ENCODE measurements at regions not wholly inside any gene's neighbourhood (a gene's known extent, or its start where the extent isn't known, plus 50 kb on each side); places are given as distances from the start of the nearest gene placed in this dataset.
"Not testable (repeated sequence)": the region's sequence is repeated elsewhere in the genome, so short reads cannot be mapped to it uniquely, and the experiment has no call there.

- Histone ChIP-seq H3K4me1 (ENCODE audit: control insufficient read depth in 1 of 2, extremely low read depth in 1 of 2, insufficient read depth in 2 of 2, low read length in 2 of 2) (no peaks in the 10 kb centered on the region), H3K9me3 (no peaks in the 10 kb centered on the region), H3K27me3 (replicated peaks in 1 of 2; ENCODE audit: control insufficient read depth in 2 of 2, extremely low read depth in 1 of 2, insufficient read depth in 2 of 2, low read length in 1 of 2) (no peaks in the 10 kb centered on the region), H3K4me3 (ENCODE audit: control insufficient read depth in 1 of 2, extremely low read depth in 1 of 2, low read length in 1 of 2) (no peak overlapping the region), H3K36me3 (ENCODE audit: control insufficient read depth in 2 of 2, extremely low read depth in 1 of 2, insufficient read depth in 1 of 2, low read length in 1 of 2) (no peaks in the 10 kb centered on the region), H3K27ac (ENCODE audit: low read length) (no peak overlapping the region)
- ATAC-seq (replicated peaks in 1 of 4) (no peak), DNase-seq (no peak)
- Mint-ChIP-seq H3K36me3 (no peaks in the 10 kb centered on the region), H3K4me3 (no peak overlapping the region), H3K9me3 (peaks cover 9 to 18% (median 14%) of the 10 kb centered on the region in 3 donors), H3K27ac (no peak overlapping the region), H3K4me1 (no peaks in the 10 kb centered on the region), H3K27me3 (no peaks in the 10 kb centered on the region)
- POLR2A ChIA-PET: no interaction called here
- WGBS (ENCODE audit: insufficient coverage): 100% methylated on average over 1 of the region's 4 CpGs
- CTCF ChIA-PET: interaction anchor here in 1 of 2 donors (0.6 kb wide), 1 partner anchor 15 kb away, joined by 3 read pairs; no protein-coding TSS in a partner anchor
Observed at GRCh38 chr5:25701936-25702335, 1057.2 kb upstream of the CDH10 start.

- H3K27ac ChIP-seq (ENCODE audit: low read length): no peak overlapping the region
- H3K4me1 ChIP-seq (ENCODE audit: control insufficient read depth in 1 of 2, extremely low read depth in 1 of 2, insufficient read depth in 2 of 2, low read length in 2 of 2): no peaks in the 10 kb centered on the region
- no peak overlapping the region for H3K4me3 ChIP-seq (ENCODE audit: control insufficient read depth in 1 of 2, extremely low read depth in 1 of 2, low read length in 1 of 2)
- no peak for DNase-seq
- H3K27ac Mint-ChIP-seq: no peak overlapping the region
- POLR2A ChIA-PET: no interaction called here
- no CpG with 5 or more reads among the region's 1 CpG for WGBS (ENCODE audit: insufficient coverage)
- no peaks in the 10 kb centered on the region for H3K36me3 ChIP-seq (ENCODE audit: control insufficient read depth in 2 of 2, extremely low read depth in 1 of 2, insufficient read depth in 1 of 2, low read length in 1 of 2)
- no peaks in the 10 kb centered on the region for H3K36me3 Mint-ChIP-seq
- H3K4me1 Mint-ChIP-seq: no peaks in the 10 kb centered on the region
- ATAC-seq (replicated peaks in 1 of 4): no peak
- H3K27me3 Mint-ChIP-seq: no peaks in the 10 kb centered on the region
- no peaks in the 10 kb centered on the region for H3K27me3 ChIP-seq (replicated peaks in 1 of 2; ENCODE audit: control insufficient read depth in 2 of 2, extremely low read depth in 1 of 2, insufficient read depth in 2 of 2, low read length in 1 of 2)
- no peaks in the 10 kb centered on the region for H3K9me3 ChIP-seq
- no peak overlapping the region for H3K4me3 Mint-ChIP-seq
- peaks cover 3 to 8% (median 4%) of the 10 kb centered on the region in 3 donors for H3K9me3 Mint-ChIP-seq
- CTCF ChIA-PET: no interaction called here
Observed at GRCh38 chr5:25694801-25695200, 1050.0 kb upstream of the CDH10 start.

- H3K4me1 ChIP-seq (ENCODE audit: control insufficient read depth in 1 of 2, extremely low read depth in 1 of 2, insufficient read depth in 2 of 2, low read length in 2 of 2): no peaks in the 10 kb centered on the region
Observed at GRCh38 chr5:25688156-25688555, 1043.4 kb upstream of the CDH10 start.

GRCh38 chr5:25669645-25670401 lies 1025.0 kb upstream of the CDH10 start:
- DNase-seq: no peak
- Histone ChIP-seq H3K36me3 (ENCODE audit: control insufficient read depth in 2 of 2, extremely low read depth in 1 of 2, insufficient read depth in 1 of 2, low read length in 1 of 2) (no peaks in the 10 kb centered on the region), H3K27me3 (replicated peaks in 1 of 2; ENCODE audit: control insufficient read depth in 2 of 2, extremely low read depth in 1 of 2, insufficient read depth in 2 of 2, low read length in 1 of 2) (no peaks in the 10 kb centered on the region), H3K4me3 (ENCODE audit: control insufficient read depth in 1 of 2, extremely low read depth in 1 of 2, low read length in 1 of 2) (no peak overlapping the region), H3K9me3 (no peaks in the 10 kb centered on the region), H3K4me1 (ENCODE audit: control insufficient read depth in 1 of 2, extremely low read depth in 1 of 2, insufficient read depth in 2 of 2, low read length in 2 of 2) (no peaks in the 10 kb centered on the region), H3K27ac (ENCODE audit: low read length) (no peak overlapping the region)
- Mint-ChIP-seq H3K4me1 (no peaks in the 10 kb centered on the region), H3K27ac (no peak overlapping the region), H3K36me3 (no peaks in the 10 kb centered on the region), H3K4me3 (no peak overlapping the region), H3K27me3 (no peaks in the 10 kb centered on the region), H3K9me3 (peaks cover 9 to 55% (median 11%) of the 10 kb centered on the region in 3 donors)
- CTCF ChIA-PET: no interaction called here
- no CpG with 5 or more reads among the region's 1 CpG for WGBS (ENCODE audit: insufficient coverage)
- no peak for ATAC-seq (replicated peaks in 1 of 4)
- POLR2A ChIA-PET: interaction anchor here in 1 of 2 donors (0.5 kb wide), 1 partner anchor 14 kb away, joined by 5 read pairs; no protein-coding TSS in a partner anchor

More at GRCh38 chr5:25688156-25688555, 1043.4 kb upstream of the CDH10 start:
- H3K36me3 Mint-ChIP-seq: no peaks in the 10 kb centered on the region
- no CpG with 5 or more reads among the region's 3 CpGs for WGBS (ENCODE audit: insufficient coverage)
- peaks cover 5% of the 10 kb centered on the region for H3K9me3 ChIP-seq
- DNase-seq (no peak), ATAC-seq (replicated peaks in 1 of 4) (no peak)
- no peaks in the 10 kb centered on the region for H3K27me3 Mint-ChIP-seq
- no peak overlapping the region for H3K4me3 ChIP-seq (ENCODE audit: control insufficient read depth in 1 of 2, extremely low read depth in 1 of 2, low read length in 1 of 2)
- no peaks in the 10 kb centered on the region for H3K36me3 ChIP-seq (ENCODE audit: control insufficient read depth in 2 of 2, extremely low read depth in 1 of 2, insufficient read depth in 1 of 2, low read length in 1 of 2)
- CTCF ChIA-PET: no interaction called here
- H3K27ac ChIP-seq (ENCODE audit: low read length): no peak overlapping the region
- H3K27me3 ChIP-seq (replicated peaks in 1 of 2; ENCODE audit: control insufficient read depth in 2 of 2, extremely low read depth in 1 of 2, insufficient read depth in 2 of 2, low read length in 1 of 2): no peaks in the 10 kb centered on the region
- H3K27ac Mint-ChIP-seq: no peak overlapping the region
- H3K4me1 Mint-ChIP-seq: no peaks in the 10 kb centered on the region
- peaks cover 0 to 15% (median 12%) of the 10 kb centered on the region in 3 donors for H3K9me3 Mint-ChIP-seq
- H3K4me3 Mint-ChIP-seq: no peak overlapping the region
- POLR2A ChIA-PET: no interaction called here

DNA sequence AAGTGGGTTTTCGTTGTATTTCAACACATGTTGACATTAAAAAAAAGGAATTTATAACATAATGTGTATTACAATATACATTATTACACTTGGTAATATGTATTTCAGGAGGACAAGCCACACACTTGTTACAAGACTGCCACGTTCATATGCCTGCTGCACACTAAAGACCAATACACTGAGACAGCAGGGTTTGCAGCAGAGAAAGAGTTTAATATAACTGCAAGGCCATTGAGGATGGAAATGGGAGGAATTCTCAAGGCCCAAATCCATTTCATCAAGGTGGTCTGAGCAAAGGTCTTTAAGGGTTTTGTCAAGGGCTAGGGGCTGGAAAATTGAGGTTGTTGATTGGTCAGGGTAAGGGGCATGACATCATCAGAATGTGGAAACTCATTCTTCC lies 1017.8 kb upstream of the CDH10 start:
- no peak overlapping the region for H3K4me3 Mint-ChIP-seq
- H3K4me1 ChIP-seq (ENCODE audit: control insufficient read depth in 1 of 2, extremely low read depth in 1 of 2, insufficient read depth in 2 of 2, low read length in 2 of 2): no peaks in the 10 kb centered on the region
- POLR2A ChIA-PET: no interaction called here
- H3K9me3 Mint-ChIP-seq: peaks cover 7 to 18% (median 15%) of the 10 kb centered on the region in 3 donors
- no CpG with 5 or more reads among the region's 2 CpGs for WGBS (ENCODE audit: insufficient coverage)
- no peak for ATAC-seq (replicated peaks in 1 of 4)
- no peak for DNase-seq
- no peak overlapping the region for H3K4me3 ChIP-seq (ENCODE audit: control insufficient read depth in 1 of 2, extremely low read depth in 1 of 2, low read length in 1 of 2)
- H3K36me3 ChIP-seq (ENCODE audit: control insufficient read depth in 2 of 2, extremely low read depth in 1 of 2, insufficient read depth in 1 of 2, low read length in 1 of 2): no peaks in the 10 kb centered on the region
- H3K27ac Mint-ChIP-seq: no peak overlapping the region
- no peaks in the 10 kb centered on the region for H3K27me3 Mint-ChIP-seq
- no peaks in the 10 kb centered on the region for H3K36me3 Mint-ChIP-seq
- H3K27me3 ChIP-seq (replicated peaks in 1 of 2; ENCODE audit: control insufficient read depth in 2 of 2, extremely low read depth in 1 of 2, insufficient read depth in 2 of 2, low read length in 1 of 2): no peaks in the 10 kb centered on the region
- H3K4me1 Mint-ChIP-seq: no peaks in the 10 kb centered on the region
- H3K9me3 ChIP-seq: peaks cover 4% of the 10 kb centered on the region
- H3K27ac ChIP-seq (ENCODE audit: low read length): no peak overlapping the region
- CTCF ChIA-PET: no interaction called here

GRCh38 chr5:25650316-25650715 lies 1005.5 kb upstream of the CDH10 start:
- POLR2A ChIA-PET; H3K27ac Mint-ChIP-seq; H3K4me3 ChIP-seq (ENCODE audit: control insufficient read depth in 1 of 2, extremely low read depth in 1 of 2, low read length in 1 of 2); DNase-seq; H3K4me1 Mint-ChIP-seq; H3K4me1 ChIP-seq (ENCODE audit: control insufficient read depth in 1 of 2, extremely low read depth in 1 of 2, insufficient read depth in 2 of 2, low read length in 2 of 2); ATAC-seq (replicated peaks in 1 of 4); CTCF ChIA-PET; H3K36me3 Mint-ChIP-seq; H3K36me3 ChIP-seq (ENCODE audit: control insufficient read depth in 2 of 2, extremely low read depth in 1 of 2, insufficient read depth in 1 of 2, low read length in 1 of 2); H3K9me3 ChIP-seq; H3K27ac ChIP-seq (ENCODE audit: low read length); H3K4me3 Mint-ChIP-seq; H3K27me3 ChIP-seq (replicated peaks in 1 of 2; ENCODE audit: control insufficient read depth in 2 of 2, extremely low read depth in 1 of 2, insufficient read depth in 2 of 2, low read length in 1 of 2); H3K27me3 Mint-ChIP-seq: not testable (repeated sequence)
- WGBS (ENCODE audit: insufficient coverage): no CpG with 5 or more reads among the region's 7 CpGs
- H3K9me3 Mint-ChIP-seq: peaks cover 26 to 35% (median 31%) of the 10 kb centered on the region in 3 donors
